ENCODE measurements at regions not wholly inside any gene's neighbourhood (a gene's known extent, or its start where the extent isn't known, plus 50 kb on each side); places are given as distances from the start of the nearest gene placed in this dataset.

GRCh38 chr6:150651808-150652470, 52.3 kb downstream of the PLEKHG1 start:
- intact Hi-C loops (cut with micrococcal nuclease), result no loop called here
- ATAC-seq (no peak), FAIRE-seq (no peak), DNase-seq (ENCODE audit: extremely low read depth in 1 of 4, low spot score in 3 of 4) (no peak)
- Histone ChIP-seq H3K4me3 (no peak overlapping the region), H2AFZ (ENCODE audit: low read depth, low read length) (no peak overlapping the region), H3K27me3 (ENCODE audit: control insufficient read depth in 2 of 2, insufficient read depth in 2 of 2, low read length in 2 of 2) (peaks cover 2 to 28% of the 10 kb centered on the region in 2 experiments; a peak in 4 of 5 replicates), H3K79me2 (ENCODE audit: control insufficient read depth, insufficient read depth, low read length) (no peaks in the 10 kb centered on the region), H3K9me3 (replicated peaks; ENCODE audit: control insufficient read depth, insufficient read depth, low read depth, low read length) (no peaks in the 10 kb centered on the region), H3K4me1 (replicated peaks in 1 of 2; ENCODE audit: control insufficient read depth in 2 of 2, insufficient read depth in 2 of 2, low read length in 2 of 2) (no peaks in the 10 kb centered on the region), H3K9me1 (ENCODE audit: control insufficient read depth, insufficient read depth, low read length) (no peaks in the 10 kb centered on the region), H3K4me2 (ENCODE audit: insufficient read depth, low read length) (no peak overlapping the region), H3K9ac (ENCODE audit: insufficient read depth in 1 of 2, low read depth in 2 of 2, low read length in 2 of 2) (no peak overlapping the region), H4K20me1 (replicated peaks; ENCODE audit: control insufficient read depth, insufficient read depth, low read length) (no peaks in the 10 kb centered on the region), H3K36me3 (ENCODE audit: control insufficient read depth, insufficient read depth, low read length) (no peaks in the 10 kb centered on the region), H3K27ac (ENCODE audit: extremely low read depth, low read depth, low read length) (no peak overlapping the region)
- WGBS (ENCODE audit: insufficient coverage, low coverage, missing lambda C conversion rate), result 11% methylated on average over 6 of the region's 6 CpGs
- BruUV-seq (replicated peaks), result no TSS peak
- ChIA-PET POLR2A (no interaction called here), CTCF (ENCODE audit: low intra/inter-chr PET ratio) (no interaction called here)
- in situ Hi-C loops (cut with MboI), result no loop called here
- TF ChIP-seq CHCHD3 (CRISPR knock-in tag; IDR thresholded peaks at IDR 0.05), result no peak
- no peak for TF ChIP-seq ZNF584 (CRISPR knock-in tag; IDR thresholded peaks at IDR 0.05; ENCODE audit: low read depth)
- no peak for TF ChIP-seq ZNF445 (CRISPR knock-in tag; IDR thresholded peaks at IDR 0.05; ENCODE audit: low read depth)
- TF ChIP-seq ZNF224 (CRISPR knock-in tag; IDR thresholded peaks at IDR 0.05), result no peak
- TF ChIP-seq DNMT1 (IDR thresholded peaks at IDR 0.05), result no peak
- no peak for TF ChIP-seq GATAD2A (IDR thresholded peaks at IDR 0.05)
- TF ChIP-seq ZBTB17 (CRISPR knock-in tag; IDR thresholded peaks at IDR 0.05), result no peak
- no peak for TF ChIP-seq ZNF696 (CRISPR knock-in tag; conservative IDR thresholded peaks at IDR 0.05)
